C4-2B (cell line): ENCODE measurements at regions not wholly inside any gene's neighbourhood (a gene's known extent, or its start where the extent isn't known, plus 50 kb on each side); places are given as distances from the start of the nearest gene placed in this dataset.
A peak's percentile ranks its signal among the peaks of the same experiment; 100 is the strongest.
"Not testable (repeated sequence)": the region's sequence is repeated elsewhere in the genome, so short reads cannot be mapped to it uniquely, and the experiment has no call there.

Source experiments
- H3K27ac ChIP-seq: fragments of 450-650 bp; 2 replicates; pipeline ENCODE4 v1.5.1; 2017
- ZFX ChIP-seq: fragments of 450-650 bp; IDR thresholded peaks from 2 replicates; pipeline ENCODE4 v1.6.1; 2017
- TF ChIP-seq, protein P1 (sequence below): fragments of 450-650 bp; conservative IDR thresholded peaks from 2 replicates; pipeline ENCODE4 v1.5.1; 2017; ENCODE audit warnings: mild to moderate bottlenecking

GRCh38 chr4:161287678-161288352 lies 876.0 kb downstream of the FSTL5 start:
- H3K27ac ChIP-seq: no peak overlapping the region
- TF ChIP-seq, protein P1, sequence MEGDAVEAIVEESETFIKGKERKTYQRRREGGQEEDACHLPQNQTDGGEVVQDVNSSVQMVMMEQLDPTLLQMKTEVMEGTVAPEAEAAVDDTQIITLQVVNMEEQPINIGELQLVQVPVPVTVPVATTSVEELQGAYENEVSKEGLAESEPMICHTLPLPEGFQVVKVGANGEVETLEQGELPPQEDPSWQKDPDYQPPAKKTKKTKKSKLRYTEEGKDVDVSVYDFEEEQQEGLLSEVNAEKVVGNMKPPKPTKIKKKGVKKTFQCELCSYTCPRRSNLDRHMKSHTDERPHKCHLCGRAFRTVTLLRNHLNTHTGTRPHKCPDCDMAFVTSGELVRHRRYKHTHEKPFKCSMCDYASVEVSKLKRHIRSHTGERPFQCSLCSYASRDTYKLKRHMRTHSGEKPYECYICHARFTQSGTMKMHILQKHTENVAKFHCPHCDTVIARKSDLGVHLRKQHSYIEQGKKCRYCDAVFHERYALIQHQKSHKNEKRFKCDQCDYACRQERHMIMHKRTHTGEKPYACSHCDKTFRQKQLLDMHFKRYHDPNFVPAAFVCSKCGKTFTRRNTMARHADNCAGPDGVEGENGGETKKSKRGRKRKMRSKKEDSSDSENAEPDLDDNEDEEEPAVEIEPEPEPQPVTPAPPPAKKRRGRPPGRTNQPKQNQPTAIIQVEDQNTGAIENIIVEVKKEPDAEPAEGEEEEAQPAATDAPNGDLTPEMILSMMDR: no peak
- no peak for TF ChIP-seq ZFX

- TF ChIP-seq ZFX: no peak
- TF ChIP-seq, protein P1: no peak
- no peak overlapping the region for H3K27ac ChIP-seq
These were observed 878.3 kb downstream of the FSTL5 start for GRCh38 chr4:161285461-161285860.

DNA sequence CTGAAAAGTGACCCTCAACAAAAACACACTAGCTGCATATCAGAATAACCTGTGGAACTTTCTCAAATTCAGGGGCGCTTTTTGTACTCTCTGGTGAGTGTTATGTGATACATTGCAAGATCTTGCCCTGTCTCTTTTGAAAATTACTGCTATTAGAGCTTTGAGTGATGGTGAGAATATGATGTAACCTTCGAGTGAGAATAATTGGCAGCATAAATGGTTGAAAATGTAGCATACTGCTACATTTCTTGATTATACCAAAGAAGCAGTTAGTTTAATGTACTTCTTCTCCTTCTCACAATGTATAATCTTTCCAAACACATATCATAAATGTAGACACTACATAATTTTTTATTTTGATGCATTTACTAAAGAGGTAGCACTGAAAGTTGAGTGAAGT lies 882.9 kb downstream of the FSTL5 start:
- H3K27ac ChIP-seq: no peak overlapping the region
- TF ChIP-seq, protein P1: no peak
- TF ChIP-seq ZFX: no peak

DNA sequence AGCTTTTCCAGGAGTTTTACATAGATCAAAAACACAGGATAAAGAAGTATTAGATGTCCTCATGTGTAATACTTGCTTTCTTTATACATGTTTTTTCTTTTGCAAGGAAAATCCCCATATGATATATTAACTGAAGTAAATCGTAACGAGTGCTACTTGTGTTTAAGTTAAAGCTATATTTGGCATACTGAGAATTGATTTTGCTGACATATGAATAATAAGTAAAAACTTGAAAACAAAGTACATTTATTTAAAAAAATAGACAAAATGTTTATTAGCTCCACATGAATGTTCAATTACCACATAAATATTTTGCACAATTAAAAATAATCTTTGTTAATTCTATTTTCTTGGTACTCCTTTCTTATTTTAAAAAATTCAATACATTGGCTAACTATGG lies 884.7 kb downstream of the FSTL5 start:
- no peak for TF ChIP-seq ZFX
- TF ChIP-seq, protein P1: no peak
- H3K27ac ChIP-seq: no peak overlapping the region

DNA sequence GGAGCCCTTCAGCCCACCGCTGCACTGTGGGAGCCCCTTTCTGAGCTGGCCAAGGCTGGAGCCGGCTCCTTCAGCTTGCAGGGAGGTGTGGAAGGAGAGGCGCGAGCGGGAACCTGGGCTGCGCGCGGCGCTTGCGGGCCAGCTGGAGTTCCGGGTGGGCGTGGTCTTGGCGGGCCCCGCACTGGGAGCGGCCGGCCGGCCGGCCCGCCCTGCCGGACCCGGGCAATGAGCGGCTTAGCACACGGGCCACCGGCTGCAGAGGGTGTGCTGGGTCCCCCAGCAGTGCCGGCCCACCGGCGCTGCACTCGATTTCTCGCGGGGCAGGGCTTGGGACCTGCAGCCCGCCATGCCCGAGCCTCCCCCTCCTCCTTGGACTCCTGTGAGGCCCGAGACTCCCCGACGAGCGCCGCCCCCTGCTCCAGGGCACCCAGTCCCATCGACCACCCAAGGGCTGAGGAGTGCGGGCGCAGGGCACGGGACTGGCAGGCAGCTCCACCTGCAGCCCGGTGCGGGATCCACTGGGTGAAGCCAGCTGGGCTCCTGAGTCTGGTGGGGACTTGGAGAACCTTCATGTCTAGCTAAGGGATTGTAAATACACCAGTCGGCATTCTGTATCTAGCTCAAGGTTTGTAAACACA lies 886.5 kb downstream of the FSTL5 start:
- H3K27ac ChIP-seq: not testable (repeated sequence)

DNA sequence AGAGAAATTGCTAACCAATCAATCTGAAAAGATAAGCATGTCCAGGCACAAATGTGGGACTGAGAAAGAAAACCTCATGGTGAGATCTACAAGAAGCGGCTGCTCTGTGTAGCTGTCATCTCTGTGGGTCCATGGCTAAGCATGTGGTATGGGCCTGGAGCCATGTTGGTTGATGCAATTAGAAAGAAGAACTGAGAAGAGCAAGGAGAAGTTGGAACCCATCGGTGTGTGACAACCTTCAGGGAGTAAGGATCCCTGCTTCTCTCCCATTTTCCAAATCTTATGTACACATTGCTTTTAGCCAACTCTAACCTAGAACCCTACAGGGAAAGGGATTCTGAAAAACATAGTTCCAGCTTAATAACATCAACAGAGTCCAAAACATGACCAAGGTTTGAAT lies 890.2 kb downstream of the FSTL5 start:
- TF ChIP-seq, protein P1: no peak
- TF ChIP-seq ZFX: no peak
- H3K27ac ChIP-seq: no peak overlapping the region

GRCh38 chr4:161260819-161261218 lies 903.0 kb downstream of the FSTL5 start:
- TF ChIP-seq ZFX: no peak
- TF ChIP-seq, protein P1: no peak
- H3K27ac ChIP-seq: no peak overlapping the region

- H3K27ac ChIP-seq: no peak overlapping the region
- TF ChIP-seq ZFX: no peak
- TF ChIP-seq, protein P1: peak; percentile 36
These were observed 907.1 kb downstream of the FSTL5 start for GRCh38 chr4:161256716-161257115.
